ENCODE measurements at regions not wholly inside any gene's neighbourhood (a gene's known extent, or its start where the extent isn't known, plus 50 kb on each side); places are given as distances from the start of the nearest gene placed in this dataset.

DNA sequence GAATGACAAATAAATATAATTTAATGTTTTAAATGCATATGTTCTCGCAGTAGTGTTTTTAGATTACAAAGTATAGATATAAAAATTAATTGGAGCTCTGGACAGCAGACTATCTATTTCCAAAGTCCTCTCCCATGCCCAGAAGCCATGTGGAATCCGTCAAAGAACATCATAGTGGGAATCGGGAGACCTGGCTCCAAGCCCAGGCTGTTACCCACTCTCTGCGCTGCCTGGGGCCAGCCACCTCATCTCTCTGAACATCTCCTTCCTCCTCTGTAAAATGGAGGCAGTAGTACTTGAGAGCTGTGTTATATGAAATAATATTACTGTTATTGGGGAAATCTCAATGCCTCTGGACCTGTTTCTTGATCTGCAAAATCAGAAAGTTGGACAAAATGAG, 58.1 kb upstream of the SLC30A5 start:
- TF ChIP-seq BACH2 (CRISPR knock-in tag; IDR thresholded peaks at IDR 0.05; ENCODE audit: borderline replicate concordance), result no peak
- TF ChIP-seq, protein P1, sequence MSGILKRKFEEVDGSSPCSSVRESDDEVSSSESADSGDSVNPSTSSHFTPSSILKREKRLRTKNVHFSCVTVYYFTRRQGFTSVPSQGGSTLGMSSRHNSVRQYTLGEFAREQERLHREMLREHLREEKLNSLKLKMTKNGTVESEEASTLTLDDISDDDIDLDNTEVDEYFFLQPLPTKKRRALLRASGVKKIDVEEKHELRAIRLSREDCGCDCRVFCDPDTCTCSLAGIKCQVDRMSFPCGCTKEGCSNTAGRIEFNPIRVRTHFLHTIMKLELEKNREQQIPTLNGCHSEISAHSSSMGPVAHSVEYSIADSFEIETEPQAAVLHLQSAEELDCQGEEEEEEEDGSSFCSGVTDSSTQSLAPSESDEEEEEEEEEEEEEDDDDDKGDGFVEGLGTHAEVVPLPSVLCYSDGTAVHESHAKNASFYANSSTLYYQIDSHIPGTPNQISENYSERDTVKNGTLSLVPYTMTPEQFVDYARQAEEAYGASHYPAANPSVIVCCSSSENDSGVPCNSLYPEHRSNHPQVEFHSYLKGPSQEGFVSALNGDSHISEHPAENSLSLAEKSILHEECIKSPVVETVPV (CRISPR knock-in tag; IDR thresholded peaks at IDR 0.05), result peak; percentile 67; the same call in 1 of the 2 replicates

Data from SK-N-SH treated with all-trans-retinoic acid at 6 μM for 48 hours (cell line).